ENCODE measurements at regions not wholly inside any gene's neighbourhood (a gene's known extent, or its start where the extent isn't known, plus 50 kb on each side); places are given as distances from the start of the nearest gene placed in this dataset.

DNA sequence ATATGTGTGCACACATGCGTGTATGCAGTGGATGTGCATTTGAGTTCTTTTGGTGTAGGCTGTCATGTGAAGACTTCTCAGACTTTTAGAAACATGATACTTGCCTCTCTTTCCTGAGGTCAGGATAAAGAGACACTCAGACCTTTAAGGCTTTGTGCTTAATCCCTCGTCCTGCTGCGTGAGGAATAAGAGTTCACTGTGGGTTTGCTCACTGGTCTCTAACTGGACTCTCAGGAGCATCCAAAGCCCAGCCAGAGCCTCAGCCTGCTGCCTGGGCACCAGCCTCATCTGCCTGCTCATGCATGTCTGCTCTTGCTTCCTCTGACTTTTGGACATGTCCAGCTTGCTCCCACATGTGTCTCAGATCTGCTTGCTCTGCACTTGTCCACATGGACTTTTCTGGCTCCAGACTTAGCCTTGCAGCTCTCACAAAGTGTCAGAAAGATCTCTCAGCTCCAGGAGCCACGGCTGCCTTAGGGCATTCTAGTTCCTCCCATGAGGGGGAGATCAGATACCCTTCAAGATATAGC is 65.1 kb upstream of the ZNF366 start:
- TF ChIP-seq, protein P1, sequence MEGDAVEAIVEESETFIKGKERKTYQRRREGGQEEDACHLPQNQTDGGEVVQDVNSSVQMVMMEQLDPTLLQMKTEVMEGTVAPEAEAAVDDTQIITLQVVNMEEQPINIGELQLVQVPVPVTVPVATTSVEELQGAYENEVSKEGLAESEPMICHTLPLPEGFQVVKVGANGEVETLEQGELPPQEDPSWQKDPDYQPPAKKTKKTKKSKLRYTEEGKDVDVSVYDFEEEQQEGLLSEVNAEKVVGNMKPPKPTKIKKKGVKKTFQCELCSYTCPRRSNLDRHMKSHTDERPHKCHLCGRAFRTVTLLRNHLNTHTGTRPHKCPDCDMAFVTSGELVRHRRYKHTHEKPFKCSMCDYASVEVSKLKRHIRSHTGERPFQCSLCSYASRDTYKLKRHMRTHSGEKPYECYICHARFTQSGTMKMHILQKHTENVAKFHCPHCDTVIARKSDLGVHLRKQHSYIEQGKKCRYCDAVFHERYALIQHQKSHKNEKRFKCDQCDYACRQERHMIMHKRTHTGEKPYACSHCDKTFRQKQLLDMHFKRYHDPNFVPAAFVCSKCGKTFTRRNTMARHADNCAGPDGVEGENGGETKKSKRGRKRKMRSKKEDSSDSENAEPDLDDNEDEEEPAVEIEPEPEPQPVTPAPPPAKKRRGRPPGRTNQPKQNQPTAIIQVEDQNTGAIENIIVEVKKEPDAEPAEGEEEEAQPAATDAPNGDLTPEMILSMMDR (IDR thresholded peaks at IDR 0.05) = no peak
- TF ChIP-seq POLR2A (IDR thresholded peaks at IDR 0.05) = no peak
